Stimulated activated CD8-positive, alpha-beta memory T cell treated with anti-CD3 and anti-CD28 coated beads, Interleukin-15, amount 100 ng/mL, for 48 hours (primary cell): ENCODE measurements at regions not wholly inside any gene's neighbourhood (a gene's known extent, or its start where the extent isn't known, plus 50 kb on each side); places are given as distances from the start of the nearest gene placed in this dataset.
"Not testable (repeated sequence)": the region's sequence is repeated elsewhere in the genome, so short reads cannot be mapped to it uniquely, and the experiment has no call there.

ENCODE experiments used
- DNase-seq, 2 donors: peaks; one replicate each; pipeline ENCODE4 v3.0.0-alpha.2; 2020; ENCODE audit warnings: low read depth in 2 of 2

GRCh38 chr1:235059221-235059620, 69.4 kb downstream of the TOMM20 start:
- DNase-seq: no peak

GRCh38 chr1:235058695-235059094, 69.9 kb downstream of the TOMM20 start:
- DNase-seq: no peak

GRCh38 chr1:235057385-235058306, 71.0 kb downstream of the TOMM20 start:
- DNase-seq: no peak

GRCh38 chr1:235056937-235057336, 71.7 kb downstream of the TOMM20 start:
- DNase-seq: no peak

GRCh38 chr1:235054936-235055335, 73.7 kb downstream of the TOMM20 start:
- no peak for DNase-seq

GRCh38 chr1:235054466-235054865, 74.2 kb downstream of the TOMM20 start:
- DNase-seq: no peak

- DNase-seq: no peak
Observed at GRCh38 chr1:235052067-235053008, 76.3 kb downstream of the TOMM20 start.

- no peak for DNase-seq
Observed at GRCh38 chr1:235051521-235051920, 77.1 kb downstream of the TOMM20 start.

GRCh38 chr1:235050911-235051360, 77.7 kb downstream of the TOMM20 start:
- DNase-seq: peak in 1 of 2 donors; percentile 46

- DNase-seq: not testable (repeated sequence)
Observed at GRCh38 chr1:235049716-235050378, 78.8 kb downstream of the TOMM20 start.

- DNase-seq: no peak
Observed at GRCh38 chr1:235049217-235049616, 79.4 kb downstream of the TOMM20 start.

- no peak for DNase-seq
Observed at GRCh38 chr1:235047331-235047871, 81.2 kb downstream of the TOMM20 start.

- DNase-seq: no peak
Observed at GRCh38 chr1:235045921-235046601, 82.6 kb downstream of the TOMM20 start.

- DNase-seq: no peak
Observed at GRCh38 chr1:235045034-235045690, 83.5 kb downstream of the TOMM20 start.

GRCh38 chr1:235043234-235043633, 85.4 kb downstream of the TOMM20 start:
- DNase-seq: no peak

- no peak for DNase-seq
Observed at GRCh38 chr1:235038701-235039100, 89.9 kb downstream of the TOMM20 start.

GRCh38 chr1:235035928-235036327, 92.7 kb downstream of the TOMM20 start:
- no peak for DNase-seq

GRCh38 chr1:235030919-235031596, 97.6 kb downstream of the TOMM20 start:
- DNase-seq: no peak

GRCh38 chr1:235027862-235028250, 100.8 kb downstream of the TOMM20 start:
- no peak for DNase-seq
